Fibroblast of gingiva (primary cell): ENCODE measurements at regions not wholly inside any gene's neighbourhood (a gene's known extent, or its start where the extent isn't known, plus 50 kb on each side); places are given as distances from the start of the nearest gene placed in this dataset.

Experiments used
- DNase-seq: peaks from one replicate; pipeline ENCODE4 v3.0.0-alpha.2; 2011; ENCODE audit warnings: low read depth

GRCh38 chr18:70671889-70672565 is 383.2 kb downstream of the SOCS6 start:
- no peak for DNase-seq

GRCh38 chr18:70666936-70667335 is 378.1 kb downstream of the SOCS6 start:
- DNase-seq, result no peak

GRCh38 chr18:70663141-70663540 is 374.3 kb downstream of the SOCS6 start:
- no peak for DNase-seq

GRCh38 chr18:70662588-70662987 is 373.7 kb downstream of the SOCS6 start:
- DNase-seq, result no peak

- DNase-seq, result no peak
Observed at GRCh38 chr18:70659036-70659925, 370.4 kb downstream of the SOCS6 start.

GRCh38 chr18:70653671-70654070 is 364.8 kb downstream of the SOCS6 start:
- no peak for DNase-seq

- DNase-seq, result no peak
Observed at GRCh38 chr18:70650878-70651277, 362.0 kb downstream of the SOCS6 start.

GRCh38 chr18:70649683-70650082 is 360.8 kb downstream of the SOCS6 start:
- DNase-seq, result no peak

- DNase-seq, result no peak
Observed at GRCh38 chr18:70645971-70646370, 357.1 kb downstream of the SOCS6 start.

- no peak for DNase-seq
Observed at GRCh38 chr18:70643812-70644211, 355.0 kb downstream of the SOCS6 start.

- no peak for DNase-seq
Observed at GRCh38 chr18:70641156-70641775, 352.4 kb downstream of the SOCS6 start.

- no peak for DNase-seq
Observed at GRCh38 chr18:70640336-70640887, 351.6 kb downstream of the SOCS6 start.

GRCh38 chr18:70636991-70637390 is 348.1 kb downstream of the SOCS6 start:
- no peak for DNase-seq

- no peak for DNase-seq
Observed at GRCh38 chr18:70634576-70635147, 345.8 kb downstream of the SOCS6 start.

GRCh38 chr18:70627182-70627802 is 338.4 kb downstream of the SOCS6 start:
- DNase-seq, result no peak

- DNase-seq, result no peak
Observed at GRCh38 chr18:70622622-70623419, 334.0 kb downstream of the SOCS6 start.

GRCh38 chr18:70621710-70622109 is 332.9 kb downstream of the SOCS6 start:
- DNase-seq, result no peak

GRCh38 chr18:70620837-70621612 is 332.2 kb downstream of the SOCS6 start:
- no peak for DNase-seq

- no peak for DNase-seq
Observed at GRCh38 chr18:70617020-70617763, 328.3 kb downstream of the SOCS6 start.
